Activated naive CD8-positive, alpha-beta T cell treated with anti-CD3 and anti-CD28 coated beads, Interleukin-2, amount 10 ng/mL, durations not matched to agents 7 days and 5 days (primary cell): ENCODE measurements at regions not wholly inside any gene's neighbourhood (a gene's known extent, or its start where the extent isn't known, plus 50 kb on each side); places are given as distances from the start of the nearest gene placed in this dataset.
"Not testable (repeated sequence)": the region's sequence is repeated elsewhere in the genome, so short reads cannot be mapped to it uniquely, and the experiment has no call there.

Experiments
- ATAC-seq: fragments of 150-1000 bp; cut with Tn5 transposase; one replicate; pipeline ENCODE4 v1.10.0; 2021; ENCODE audit warnings: low read depth, moderate library complexity
- POLR2A ChIA-PET: fragments of 350-600 bp; sonication (Branson Sonifier 250); formaldehyde crosslinking; loops from one replicate; lab custom pipeline; 2021; ENCODE audit warnings: antibody characterized with exemption; lab: Charles Lee
- DNase-seq: peaks from one replicate; pipeline ENCODE4 v3.0.0; 2021
- H3K27ac Mint-ChIP-seq: one replicate; pipeline ENCODE4 v1.8.0; 2022; ENCODE audit warnings: mild to moderate bottlenecking, mixed read lengths
- H3K27me3 Mint-ChIP-seq: one replicate; pipeline ENCODE4 v1.8.0; 2022; ENCODE audit warnings: mild to moderate bottlenecking, moderate library complexity, mixed read lengths
- H3K36me3 Mint-ChIP-seq: one replicate; pipeline ENCODE4 v1.8.0; 2021; ENCODE audit warnings: mild to moderate bottlenecking, mixed read lengths
- H3K4me1 Mint-ChIP-seq: one replicate; pipeline ENCODE4 v1.8.0; 2021; ENCODE audit warnings: mixed read lengths
- H3K4me3 Mint-ChIP-seq: one replicate; pipeline ENCODE4 v1.8.0; 2022; ENCODE audit warnings: mild to moderate bottlenecking, moderate library complexity, mixed read lengths
- H3K9me3 Mint-ChIP-seq: one replicate; pipeline ENCODE4 v1.8.0; 2021; ENCODE audit warnings: mixed read lengths

DNA sequence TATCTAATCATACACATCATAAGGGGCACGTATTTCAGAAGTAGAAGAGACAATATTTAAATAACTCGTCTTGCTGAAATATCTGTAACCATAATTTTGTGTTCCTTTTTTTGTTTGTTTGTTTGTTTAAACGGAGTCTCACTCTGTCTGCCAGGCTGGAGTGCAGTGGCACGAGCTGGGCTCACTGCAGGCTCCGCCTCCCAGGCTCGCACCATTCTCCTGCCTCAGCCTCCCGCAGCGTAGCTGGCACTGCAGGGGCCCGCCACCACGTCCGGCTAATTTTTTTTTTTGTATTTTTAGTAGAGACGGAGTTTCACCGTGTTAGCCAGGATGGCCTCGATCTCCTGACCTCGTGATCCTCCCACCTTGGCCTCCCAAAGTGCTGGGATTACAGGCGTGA, 248.9 kb downstream of the KCNJ3 start:
- H3K36me3 Mint-ChIP-seq, H3K9me3 Mint-ChIP-seq, DNase-seq, POLR2A ChIA-PET, ATAC-seq, H3K4me1 Mint-ChIP-seq, H3K27me3 Mint-ChIP-seq, H3K4me3 Mint-ChIP-seq, H3K27ac Mint-ChIP-seq: not testable (repeated sequence)

DNA sequence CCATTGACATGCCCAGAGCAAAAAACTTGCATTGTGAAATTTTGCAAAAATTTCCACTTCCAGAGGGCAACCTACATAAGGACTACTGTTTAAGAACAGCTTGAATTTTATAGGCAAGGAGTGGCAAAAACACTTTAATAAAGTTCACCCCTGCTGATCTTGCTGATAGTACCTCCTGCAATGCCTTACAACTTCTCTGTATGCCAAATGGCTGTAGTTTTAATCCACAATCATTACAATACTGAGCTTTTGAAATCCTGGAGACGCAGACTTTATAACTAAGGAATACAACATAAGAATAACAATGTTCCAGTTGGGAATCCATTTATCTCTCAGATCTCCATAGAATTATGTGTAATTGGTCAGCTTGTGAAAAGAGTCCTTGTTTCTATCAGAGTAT, 247.5 kb downstream of the KCNJ3 start:
- POLR2A ChIA-PET: no interaction called here
- ATAC-seq (no peak), DNase-seq (no peak)
- Mint-ChIP-seq H3K4me1 (no peaks in the 10 kb centered on the region), H3K27ac (no peak overlapping the region), H3K4me3 (no peak overlapping the region), H3K27me3 (peaks cover 1% of the 10 kb centered on the region), H3K9me3 (no peaks in the 10 kb centered on the region), H3K36me3 (no peaks in the 10 kb centered on the region)

DNA sequence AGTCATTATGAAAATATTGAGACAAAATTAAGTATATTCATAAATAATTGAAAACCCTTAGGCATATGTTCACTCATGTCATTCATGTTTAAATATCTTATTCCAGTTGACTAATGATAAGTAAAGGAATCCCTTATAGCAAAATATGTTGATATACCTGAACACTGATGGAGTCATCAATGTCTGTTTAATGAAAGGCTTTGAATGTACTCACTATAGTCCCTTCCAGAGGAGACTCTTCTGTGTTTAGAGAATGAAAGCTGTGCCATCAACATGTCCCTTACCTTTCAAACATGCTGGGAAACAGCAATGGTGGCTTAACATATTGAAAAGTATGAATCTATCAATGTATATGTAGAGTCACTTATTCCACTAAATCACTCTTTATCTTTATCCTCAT, 242.9 kb downstream of the KCNJ3 start:
- no peaks in the 10 kb centered on the region for H3K36me3 Mint-ChIP-seq
- no peak for ATAC-seq
- H3K9me3 Mint-ChIP-seq: no peaks in the 10 kb centered on the region
- no peaks in the 10 kb centered on the region for H3K4me1 Mint-ChIP-seq
- H3K4me3 Mint-ChIP-seq: no peak overlapping the region
- H3K27ac Mint-ChIP-seq: no peak overlapping the region
- no peaks in the 10 kb centered on the region for H3K27me3 Mint-ChIP-seq
- DNase-seq: no peak
- POLR2A ChIA-PET: no interaction called here

DNA sequence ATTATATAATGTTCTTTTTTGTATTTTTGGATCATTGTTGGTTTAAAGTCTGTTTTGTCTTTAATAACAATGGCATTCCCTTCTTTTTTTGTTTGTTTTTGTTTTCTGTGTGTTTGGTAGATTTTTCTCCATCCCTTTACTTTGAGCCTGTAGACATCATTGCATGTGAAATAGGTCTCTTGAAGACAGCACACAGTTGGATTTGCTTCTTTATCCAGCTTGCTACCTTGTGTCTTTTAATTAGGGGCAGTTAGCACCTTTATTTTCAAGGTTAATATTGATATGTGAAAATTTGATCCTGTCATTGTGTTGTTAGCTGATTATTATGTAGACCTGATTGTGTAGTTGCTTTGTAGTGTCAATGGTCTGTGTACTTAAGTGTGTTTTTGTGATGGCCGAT, 235.7 kb downstream of the KCNJ3 start:
- DNase-seq (no peak), ATAC-seq (no peak)
- H3K27ac Mint-ChIP-seq: no peak overlapping the region
- H3K36me3 Mint-ChIP-seq: no peaks in the 10 kb centered on the region
- no peaks in the 10 kb centered on the region for H3K4me1 Mint-ChIP-seq
- no peak overlapping the region for H3K4me3 Mint-ChIP-seq
- H3K27me3 Mint-ChIP-seq: no peaks in the 10 kb centered on the region
- H3K9me3 Mint-ChIP-seq: no peaks in the 10 kb centered on the region
- POLR2A ChIA-PET: no interaction called here

DNA sequence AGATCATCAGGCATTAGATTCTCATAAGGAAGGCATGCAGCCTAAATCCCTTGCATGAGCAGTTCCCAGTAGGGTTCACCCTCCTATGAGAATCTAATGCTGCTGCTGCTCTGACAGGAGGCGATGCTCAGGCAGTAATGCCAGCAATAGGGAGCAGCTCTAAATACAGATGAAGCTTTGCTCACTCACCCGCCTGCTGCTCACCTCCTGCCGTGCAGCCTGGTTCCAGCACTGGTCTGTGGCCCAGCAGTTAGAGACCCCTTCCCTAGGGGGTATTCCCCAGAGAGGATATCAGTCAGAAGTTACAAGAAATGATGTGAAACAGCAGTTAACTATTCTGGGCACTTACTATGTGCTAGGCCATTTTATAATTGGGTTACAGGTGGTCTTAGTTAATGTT, 226.0 kb downstream of the KCNJ3 start:
- Mint-ChIP-seq H3K27me3 (no peaks in the 10 kb centered on the region), H3K4me3 (no peak overlapping the region), H3K9me3 (no peaks in the 10 kb centered on the region), H3K36me3 (no peaks in the 10 kb centered on the region), H3K27ac (no peak overlapping the region), H3K4me1 (no peaks in the 10 kb centered on the region)
- POLR2A ChIA-PET: no interaction called here
- ATAC-seq (no peak), DNase-seq (no peak)

DNA sequence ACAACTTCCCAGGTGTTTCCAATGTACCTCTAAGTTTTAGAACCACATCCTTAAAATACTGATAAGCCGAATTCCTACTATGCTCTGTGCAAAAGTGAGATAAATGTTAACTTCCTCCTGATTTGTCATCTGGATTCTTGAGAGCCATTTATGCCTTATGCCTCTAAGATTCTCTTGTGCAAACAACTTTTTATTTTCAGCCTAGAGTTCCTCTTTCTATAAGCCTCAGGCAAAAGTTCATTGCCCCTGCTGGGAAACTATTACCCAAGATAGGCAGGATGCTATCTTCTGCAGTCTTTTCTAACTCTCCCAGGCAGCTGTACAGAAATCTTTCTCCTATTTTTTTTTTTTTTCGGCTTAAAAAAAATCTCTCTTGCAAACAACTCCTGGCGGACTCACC, 216.1 kb downstream of the KCNJ3 start:
- no peak for DNase-seq
- no peaks in the 10 kb centered on the region for H3K27me3 Mint-ChIP-seq
- H3K36me3 Mint-ChIP-seq: no peaks in the 10 kb centered on the region
- POLR2A ChIA-PET: no interaction called here
- no peak for ATAC-seq
- no peak overlapping the region for H3K27ac Mint-ChIP-seq
- no peaks in the 10 kb centered on the region for H3K4me1 Mint-ChIP-seq
- H3K4me3 Mint-ChIP-seq: no peak overlapping the region
- no peaks in the 10 kb centered on the region for H3K9me3 Mint-ChIP-seq

DNA sequence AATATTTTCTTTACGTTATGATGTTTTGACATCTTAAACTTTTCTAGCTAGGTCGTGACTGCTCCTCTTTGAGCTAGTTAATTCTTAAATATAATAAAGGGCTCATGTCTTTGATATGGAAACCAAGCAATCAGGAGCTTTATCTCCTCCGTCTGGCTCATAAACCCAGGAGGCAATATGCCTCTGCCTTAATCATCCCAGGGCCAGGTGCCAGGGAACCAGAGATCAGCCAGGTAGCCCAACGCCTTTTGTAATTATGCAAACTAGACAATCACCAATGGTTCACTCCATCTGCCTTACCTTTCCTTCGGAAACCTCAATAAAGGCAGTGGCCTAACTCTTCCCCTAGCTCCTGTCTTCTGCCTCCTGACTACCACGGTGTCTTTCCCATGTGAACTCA, 213.7 kb downstream of the KCNJ3 start:
- H3K4me3 Mint-ChIP-seq: no peak overlapping the region
- no peak overlapping the region for H3K27ac Mint-ChIP-seq
- no peaks in the 10 kb centered on the region for H3K4me1 Mint-ChIP-seq
- no peaks in the 10 kb centered on the region for H3K36me3 Mint-ChIP-seq
- H3K9me3 Mint-ChIP-seq: no peaks in the 10 kb centered on the region
- POLR2A ChIA-PET: no interaction called here
- H3K27me3 Mint-ChIP-seq: no peaks in the 10 kb centered on the region
- ATAC-seq (no peak), DNase-seq (no peak)

DNA sequence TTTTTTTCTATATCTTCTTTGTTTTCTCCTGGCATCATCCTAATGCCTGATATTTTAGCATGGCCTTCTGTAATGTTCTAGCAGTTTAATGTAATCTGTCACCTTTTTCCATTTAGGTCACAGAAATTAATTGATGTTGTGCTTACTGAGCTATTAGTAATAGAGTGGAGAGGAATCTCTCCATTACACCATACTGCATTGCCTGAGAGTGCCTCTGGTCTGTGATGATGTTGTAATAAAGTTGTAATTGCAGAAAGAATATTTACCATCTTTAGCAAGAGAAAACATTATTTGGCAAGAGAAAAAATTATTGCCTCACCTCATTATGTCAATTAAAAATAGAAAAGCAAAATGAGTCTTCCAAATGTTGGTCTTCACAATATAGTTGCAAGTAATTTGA, 213.2 kb downstream of the KCNJ3 start:
- no peaks in the 10 kb centered on the region for H3K4me1 Mint-ChIP-seq

DNA sequence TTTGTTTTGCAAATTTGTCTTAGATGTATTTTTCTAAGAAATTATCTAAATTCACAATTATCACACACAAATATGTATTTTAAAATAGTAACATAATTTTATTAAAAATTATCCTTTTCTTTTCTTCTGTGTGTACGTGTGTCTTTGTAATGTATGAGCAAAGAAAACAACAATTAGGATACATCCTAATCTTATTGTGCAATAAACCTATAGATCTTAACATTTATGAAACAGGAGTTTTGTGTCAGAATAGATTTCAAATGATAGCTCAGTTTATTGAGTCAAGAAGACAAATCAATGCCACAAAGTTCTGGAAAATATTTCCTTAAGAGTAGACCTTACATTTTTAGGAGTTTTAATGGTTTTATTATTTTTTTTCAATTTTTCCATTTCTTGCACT, 212.2 kb downstream of the KCNJ3 start:
- Mint-ChIP-seq H3K27me3 (no peaks in the 10 kb centered on the region), H3K27ac (no peak overlapping the region), H3K36me3 (no peaks in the 10 kb centered on the region), H3K9me3 (no peaks in the 10 kb centered on the region), H3K4me3 (no peak overlapping the region), H3K4me1 (no peaks in the 10 kb centered on the region)
- no peak for ATAC-seq
- DNase-seq: no peak
- POLR2A ChIA-PET: no interaction called here

More for the DNA sequence above, 213.2 kb downstream of the KCNJ3 start:
- Mint-ChIP-seq H3K27me3 (no peaks in the 10 kb centered on the region), H3K4me3 (no peak overlapping the region), H3K9me3 (no peaks in the 10 kb centered on the region), H3K27ac (no peak overlapping the region), H3K36me3 (no peaks in the 10 kb centered on the region)
- POLR2A ChIA-PET: no interaction called here
- DNase-seq: no peak
- no peak for ATAC-seq

DNA sequence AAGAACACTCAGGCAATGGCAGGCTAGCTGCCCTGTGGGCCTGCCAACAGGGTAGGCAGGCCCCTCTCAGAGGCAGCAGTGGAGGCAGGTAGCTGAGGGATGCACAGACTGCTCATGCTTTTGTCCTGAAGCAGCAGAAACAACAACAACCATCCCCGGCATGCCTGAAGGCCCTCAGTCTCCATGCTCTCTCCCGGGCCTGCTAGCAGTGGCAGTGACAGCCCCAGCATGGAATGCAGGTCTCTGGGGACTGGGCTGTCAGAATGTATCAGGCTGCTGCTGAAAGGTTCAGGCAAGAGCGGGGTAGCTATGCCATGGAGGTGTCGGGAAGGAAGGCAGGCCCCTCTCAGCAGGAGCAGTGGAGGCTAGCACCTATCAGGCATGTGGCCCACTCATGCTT, 209.8 kb downstream of the KCNJ3 start:
- no peak overlapping the region for H3K4me3 Mint-ChIP-seq
- H3K27me3 Mint-ChIP-seq: no peaks in the 10 kb centered on the region
- no peak for DNase-seq
- ATAC-seq: no peak
- H3K9me3 Mint-ChIP-seq: no peaks in the 10 kb centered on the region
- H3K4me1 Mint-ChIP-seq: no peaks in the 10 kb centered on the region
- H3K27ac Mint-ChIP-seq: no peak overlapping the region
- no peaks in the 10 kb centered on the region for H3K36me3 Mint-ChIP-seq
- POLR2A ChIA-PET: no interaction called here
